A673 (cell line): ENCODE measurements at regions not wholly inside any gene's neighbourhood (a gene's known extent, or its start where the extent isn't known, plus 50 kb on each side); places are given as distances from the start of the nearest gene placed in this dataset.

Source experiments
- BruUV-seq: library from RNA; stranded (reverse); fragments of 400-500 nt; replicated peaks from 2 replicates; lab custom pipeline; 2021; lab: Mats Ljungman, UMichigan
- CTCF ChIA-PET: fragments of 300-600 bp; sonication (Branson Sonifier 250); formaldehyde crosslinking; loops from one replicate; lab custom pipeline; 2022; ENCODE audit warnings: antibody characterized with exemption; lab: Charles Lee
- POLR2A ChIA-PET: fragments of 300-600 bp; sonication (Branson Sonifier 250); formaldehyde crosslinking; loops from one replicate; lab custom pipeline; 2022; ENCODE audit warnings: antibody characterized with exemption; ENCODE audit not compliant: low non-redundant PET; lab: Charles Lee
- DNase-seq: peaks from one replicate; pipeline ENCODE4 v3.0.0-alpha.2; 2015; ENCODE audit warnings: low spot score
- H3K27ac ChIP-seq: fragments of 200-600 bp; sonication (generic); 2 replicates; pipeline ENCODE4 v1.5.1; 2016; ENCODE audit warnings: mixed run types, low read depth, mild to moderate bottlenecking, mixed read lengths, antibody characterized with exemption, low read length; ENCODE audit not compliant: poor library complexity, severe bottlenecking
- H3K27me3 ChIP-seq: fragments of 200-600 bp; sonication (generic); replicated peaks from 2 replicates; pipeline ENCODE4 v1.6.1; 2017; ENCODE audit warnings: mixed run types, low read depth, mild to moderate bottlenecking, mixed read lengths, antibody characterized with exemption, low read length; ENCODE audit not compliant: insufficient read depth, poor library complexity
- H3K36me3 ChIP-seq: fragments of 200-600 bp; sonication (generic); 2 replicates; pipeline ENCODE4 v1.6.1; 2016; ENCODE audit warnings: mixed run types, mild to moderate bottlenecking, mixed read lengths, antibody characterized with exemption, low read length; ENCODE audit not compliant: insufficient read depth, poor library complexity, severe bottlenecking
- H3K4me1 ChIP-seq: fragments of 200-600 bp; sonication (generic); 2 replicates; pipeline ENCODE4 v1.6.1; 2017; ENCODE audit warnings: mixed run types, mild to moderate bottlenecking, mixed read lengths, antibody characterized with exemption, low read length; ENCODE audit not compliant: insufficient read depth, poor library complexity, severe bottlenecking
- H3K4me3 ChIP-seq: fragments of 200-600 bp; sonication (generic); 2 replicates; pipeline ENCODE4 v1.5.1; 2016; ENCODE audit warnings: low read depth, mixed run types, mild to moderate bottlenecking, mixed read lengths, low read length; ENCODE audit not compliant: poor library complexity, severe bottlenecking
- H3K9me3 ChIP-seq: fragments of 200-600 bp; sonication (generic); 2 replicates; pipeline ENCODE4 v1.6.1; 2016; ENCODE audit warnings: mixed run types, low read depth, mild to moderate bottlenecking, mixed read lengths, antibody characterized with exemption, low read length; ENCODE audit not compliant: poor library complexity, severe bottlenecking
- EZH2 ChIP-seq: fragments of 200-600 bp; sonication (generic); IDR thresholded peaks from 2 replicates; pipeline ENCODE4 v1.6.1; 2017; ENCODE audit warnings: borderline replicate concordance, low read depth, mild to moderate bottlenecking, mixed read lengths, antibody characterized with exemption, low read length; ENCODE audit not compliant: poor library complexity, severe bottlenecking
- intact Hi-C: fragments of 100-400 bp; cut with micrococcal nuclease; formaldehyde crosslinking; loops from one replicate; pipeline ENCODE4 v1.10.0; 2022; ENCODE audit not compliant: unreplicated experiment
- TF ChIP-seq, protein P1 (sequence below): fragments of 300-800, 200-600 bp; sonication (generic); conservative IDR thresholded peaks from 2 replicates; pipeline ENCODE4 v1.5.1; 2017; ENCODE audit warnings: low read depth, mild to moderate bottlenecking, antibody characterized with exemption, low read length, moderate library complexity, mixed read lengths

GRCh38 chr2:236688563-236689392 lies 119.2 kb downstream of the ACKR3 start:
- Histone ChIP-seq H3K36me3 (no peaks in the 10 kb centered on the region), H3K4me1 (no peaks in the 10 kb centered on the region), H3K9me3 (no peaks in the 10 kb centered on the region), H3K27me3 (no peaks in the 10 kb centered on the region), H3K4me3 (no peak overlapping the region), H3K27ac (no peak overlapping the region)
- no TSS peak for BruUV-seq
- intact Hi-C loops = no loop called here
- DNase-seq = peak; percentile 15
- TF ChIP-seq, protein P1, sequence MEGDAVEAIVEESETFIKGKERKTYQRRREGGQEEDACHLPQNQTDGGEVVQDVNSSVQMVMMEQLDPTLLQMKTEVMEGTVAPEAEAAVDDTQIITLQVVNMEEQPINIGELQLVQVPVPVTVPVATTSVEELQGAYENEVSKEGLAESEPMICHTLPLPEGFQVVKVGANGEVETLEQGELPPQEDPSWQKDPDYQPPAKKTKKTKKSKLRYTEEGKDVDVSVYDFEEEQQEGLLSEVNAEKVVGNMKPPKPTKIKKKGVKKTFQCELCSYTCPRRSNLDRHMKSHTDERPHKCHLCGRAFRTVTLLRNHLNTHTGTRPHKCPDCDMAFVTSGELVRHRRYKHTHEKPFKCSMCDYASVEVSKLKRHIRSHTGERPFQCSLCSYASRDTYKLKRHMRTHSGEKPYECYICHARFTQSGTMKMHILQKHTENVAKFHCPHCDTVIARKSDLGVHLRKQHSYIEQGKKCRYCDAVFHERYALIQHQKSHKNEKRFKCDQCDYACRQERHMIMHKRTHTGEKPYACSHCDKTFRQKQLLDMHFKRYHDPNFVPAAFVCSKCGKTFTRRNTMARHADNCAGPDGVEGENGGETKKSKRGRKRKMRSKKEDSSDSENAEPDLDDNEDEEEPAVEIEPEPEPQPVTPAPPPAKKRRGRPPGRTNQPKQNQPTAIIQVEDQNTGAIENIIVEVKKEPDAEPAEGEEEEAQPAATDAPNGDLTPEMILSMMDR = no peak
- no peak for TF ChIP-seq EZH2
- ChIA-PET POLR2A (no interaction called here), CTCF (no interaction called here)

DNA sequence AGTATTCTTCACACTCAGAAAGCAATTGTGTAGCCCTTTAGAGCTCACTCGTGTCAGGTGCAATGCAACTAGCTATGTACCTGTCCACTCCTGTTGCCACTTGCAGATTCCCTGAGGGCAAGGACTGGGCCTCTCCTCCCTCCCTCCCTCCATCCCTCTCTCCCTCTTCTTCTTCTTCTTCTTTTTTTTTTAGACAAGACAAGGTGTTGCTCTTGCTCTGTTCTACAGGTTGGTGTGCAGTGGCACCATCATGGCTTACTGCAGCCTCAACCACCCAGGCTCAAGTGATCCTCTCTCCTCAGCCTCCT lies 119.7 kb downstream of the ACKR3 start:
- no peak for DNase-seq
- Histone ChIP-seq H3K4me1 (no peaks in the 10 kb centered on the region), H3K27ac (no peak overlapping the region), H3K36me3 (no peaks in the 10 kb centered on the region), H3K4me3 (no peak overlapping the region), H3K27me3 (no peaks in the 10 kb centered on the region), H3K9me3 (no peaks in the 10 kb centered on the region)
- ChIA-PET CTCF (no interaction called here), POLR2A (no interaction called here)
- TF ChIP-seq, protein P1 = no peak
- no peak for TF ChIP-seq EZH2
- intact Hi-C loops = no loop called here
- no TSS peak for BruUV-seq

- CTCF ChIA-PET = no interaction called here
These were observed 120.4 kb downstream of the ACKR3 start for GRCh38 chr2:236689981-236690380.

More at GRCh38 chr2:236689981-236690380, 120.4 kb downstream of the ACKR3 start:
- no peak overlapping the region for H3K27ac ChIP-seq
- no peaks in the 10 kb centered on the region for H3K9me3 ChIP-seq
- TF ChIP-seq, protein P1 = no peak
- no peak for TF ChIP-seq EZH2
- H3K36me3 ChIP-seq = no peaks in the 10 kb centered on the region
- H3K27me3 ChIP-seq = no peaks in the 10 kb centered on the region
- H3K4me3 ChIP-seq = no peak overlapping the region
- POLR2A ChIA-PET = no interaction called here
- no peak for DNase-seq
- intact Hi-C loops = no loop called here
- no TSS peak for BruUV-seq
- no peaks in the 10 kb centered on the region for H3K4me1 ChIP-seq
